ENCODE measurements at regions not wholly inside any gene's neighbourhood (a gene's known extent, or its start where the extent isn't known, plus 50 kb on each side); places are given as distances from the start of the nearest gene placed in this dataset.

- H4K20me1 ChIP-seq (replicated peaks; ENCODE audit: control insufficient read depth, insufficient read depth, low read length), result no peaks in the 10 kb centered on the region
- ATAC-seq (no peak), DNase-seq (ENCODE audit: extremely low read depth in 1 of 4, low spot score in 3 of 4) (no peak), FAIRE-seq (no peak)
- H3K79me2 ChIP-seq (ENCODE audit: control insufficient read depth, insufficient read depth, low read length), result no peaks in the 10 kb centered on the region
- intact Hi-C loops (cut with micrococcal nuclease) (no loop called here), in situ Hi-C loops (cut with MboI) (no loop called here)
- no peak overlapping the region for H3K4me3 ChIP-seq
- H3K9me1 ChIP-seq (ENCODE audit: control insufficient read depth, insufficient read depth, low read length), result no peaks in the 10 kb centered on the region
- H3K9ac ChIP-seq (ENCODE audit: insufficient read depth in 1 of 2, low read depth in 2 of 2, low read length in 2 of 2), result no peak overlapping the region
- ChIA-PET CTCF (ENCODE audit: low intra/inter-chr PET ratio) (no interaction called here), POLR2A (no interaction called here)
- no peaks in the 10 kb centered on the region for H3K36me3 ChIP-seq (ENCODE audit: control insufficient read depth, insufficient read depth, low read length)
- H3K4me2 ChIP-seq (ENCODE audit: insufficient read depth, low read length), result no peak overlapping the region
- BruUV-seq (replicated peaks), result no TSS peak
- no peaks in the 10 kb centered on the region for H3K27me3 ChIP-seq (ENCODE audit: control insufficient read depth in 2 of 2, insufficient read depth in 2 of 2, low read length in 2 of 2)
- H3K4me1 ChIP-seq (replicated peaks in 1 of 2; ENCODE audit: control insufficient read depth in 2 of 2, insufficient read depth in 2 of 2, low read length in 2 of 2), result no peaks in the 10 kb centered on the region; a peak in 1 of 5 replicates
- no peaks in the 10 kb centered on the region for H3K9me3 ChIP-seq (replicated peaks; ENCODE audit: control insufficient read depth, insufficient read depth, low read depth, low read length)
- no peak overlapping the region for H2AFZ ChIP-seq (ENCODE audit: low read depth, low read length)
- H3K27ac ChIP-seq (ENCODE audit: extremely low read depth, low read depth, low read length), result no peak overlapping the region
- TF ChIP-seq NBN (IDR thresholded peaks at IDR 0.05; ENCODE audit: low read depth), result no peak
- no peak for TF ChIP-seq YY1 (IDR thresholded peaks at IDR 0.05; ENCODE audit: borderline replicate concordance in 1 of 3, control insufficient read depth in 1 of 3, extremely low read depth in 1 of 3, insufficient read depth in 3 of 3, insufficient read length in 1 of 3, insufficient replicate concordance in 2 of 3, low read depth in 1 of 3, low read length in 2 of 3)
- no peak for TF ChIP-seq ZNF707 (CRISPR knock-in tag; conservative IDR thresholded peaks at IDR 0.05)
- no peak for TF ChIP-seq REST (IDR thresholded peaks at IDR 0.05; ENCODE audit: borderline replicate concordance)
- TF ChIP-seq REST (CRISPR knock-in tag; IDR thresholded peaks at IDR 0.05; ENCODE audit: low read depth), result no peak
- TF ChIP-seq BCOR (IDR thresholded peaks at IDR 0.05), result no peak
- no peak for TF ChIP-seq EZH2 (IDR thresholded peaks at IDR 0.05; ENCODE audit: borderline replicate concordance, low read depth, low read length)
- TF ChIP-seq, protein P1, sequence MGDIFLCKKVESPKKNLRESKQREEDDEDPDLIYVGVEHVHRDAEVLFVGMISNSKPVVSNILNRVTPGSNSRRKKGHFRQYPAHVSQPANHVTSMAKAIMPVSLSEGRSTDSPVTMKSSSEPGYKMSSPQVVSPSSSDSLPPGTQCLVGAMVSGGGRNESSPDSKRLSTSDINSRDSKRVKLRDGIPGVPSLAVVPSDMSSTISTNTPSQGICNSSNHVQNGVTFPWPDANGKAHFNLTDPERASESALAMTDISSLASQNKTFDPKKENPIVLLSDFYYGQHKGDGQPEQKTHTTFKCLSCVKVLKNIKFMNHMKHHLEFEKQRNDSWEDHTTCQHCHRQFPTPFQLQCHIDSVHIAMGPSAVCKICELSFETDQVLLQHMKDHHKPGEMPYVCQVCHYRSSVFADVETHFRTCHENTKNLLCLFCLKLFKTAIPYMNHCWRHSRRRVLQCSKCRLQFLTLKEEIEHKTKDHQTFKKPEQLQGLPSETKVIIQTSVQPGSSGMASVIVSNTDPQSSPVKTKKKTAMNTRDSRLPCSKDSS (IDR thresholded peaks at IDR 0.05; ENCODE audit: low read depth, partially characterized antibody), result no peak
- no peak for TF ChIP-seq KAT2B (IDR thresholded peaks at IDR 0.05; ENCODE audit: low read depth, low read length)
- no peak for TF ChIP-seq TOE1 (IDR thresholded peaks at IDR 0.05; ENCODE audit: borderline replicate concordance)
- TF ChIP-seq TOE1 (CRISPR knock-in tag; IDR thresholded peaks at IDR 0.05; ENCODE audit: borderline replicate concordance, low read depth), result no peak
- no peak for TF ChIP-seq MCM3 (IDR thresholded peaks at IDR 0.05)
- TF ChIP-seq PRMT5 (CRISPR knock-in tag; IDR thresholded peaks at IDR 0.05), result no peak
- no peak for TF ChIP-seq FOXP1 (CRISPR knock-in tag; IDR thresholded peaks at IDR 0.05)
- no peak for TF ChIP-seq ZNF584 (CRISPR knock-in tag; IDR thresholded peaks at IDR 0.05; ENCODE audit: low read depth)
- no peak for TF ChIP-seq LARP7 (IDR thresholded peaks at IDR 0.05)
Measured at GRCh38 chr3:24594161-24594560, 99.5 kb upstream of the THRB start.

Data from K562 (cell line).